ENCODE measurements at regions not wholly inside any gene's neighbourhood (a gene's known extent, or its start where the extent isn't known, plus 50 kb on each side); places are given as distances from the start of the nearest gene placed in this dataset.
"Not testable (repeated sequence)": the region's sequence is repeated elsewhere in the genome, so short reads cannot be mapped to it uniquely, and the experiment has no call there.

GRCh38 chr7:25738528-25738927, 413.5 kb upstream of the NFE2L3 start:
- DNase-seq: no peak

- no peak for DNase-seq
These were observed 412.9 kb upstream of the NFE2L3 start for GRCh38 chr7:25739143-25739542.

GRCh38 chr7:25742316-25742715, 409.7 kb upstream of the NFE2L3 start:
- no peak for DNase-seq

GRCh38 chr7:25743670-25744451, 408.1 kb upstream of the NFE2L3 start:
- DNase-seq: not testable (repeated sequence)

GRCh38 chr7:25750744-25751508, 401.1 kb upstream of the NFE2L3 start:
- peak in 1 of 3 donors; percentile 43 for DNase-seq

GRCh38 chr7:25752154-25752553, 399.8 kb upstream of the NFE2L3 start:
- no peak for DNase-seq

GRCh38 chr7:25752967-25753791, 398.8 kb upstream of the NFE2L3 start:
- no peak for DNase-seq

- DNase-seq: no peak
These were observed 398.2 kb upstream of the NFE2L3 start for GRCh38 chr7:25753837-25754236.

- DNase-seq: no peak
These were observed 397.7 kb upstream of the NFE2L3 start for GRCh38 chr7:25754333-25754732.

GRCh38 chr7:25754751-25755150, 397.2 kb upstream of the NFE2L3 start:
- DNase-seq: no peak

GRCh38 chr7:25756601-25757000, 395.4 kb upstream of the NFE2L3 start:
- DNase-seq: no peak

GRCh38 chr7:25758559-25758958, 393.4 kb upstream of the NFE2L3 start:
- DNase-seq: no peak

- DNase-seq: no peak
These were observed 392.7 kb upstream of the NFE2L3 start for GRCh38 chr7:25759286-25759685.

GRCh38 chr7:25759748-25760147, 392.2 kb upstream of the NFE2L3 start:
- no peak for DNase-seq

- no peak for DNase-seq
These were observed 389.2 kb upstream of the NFE2L3 start for GRCh38 chr7:25762511-25763462.

- DNase-seq: no peak
These were observed 388.5 kb upstream of the NFE2L3 start for GRCh38 chr7:25763463-25763860.

GRCh38 chr7:25765110-25765655, 386.8 kb upstream of the NFE2L3 start:
- DNase-seq: no peak

GRCh38 chr7:25770235-25770634, 381.8 kb upstream of the NFE2L3 start:
- DNase-seq: no peak

- DNase-seq: peak in 1 of 3 donors; percentile 73
These were observed 381.3 kb upstream of the NFE2L3 start for GRCh38 chr7:25770670-25771069.

GRCh38 chr7:25771491-25771890, 380.5 kb upstream of the NFE2L3 start:
- DNase-seq: no peak

GRCh38 chr7:25772802-25773201, 379.2 kb upstream of the NFE2L3 start:
- no peak for DNase-seq

All from muscle of back (tissue), 3 donors.